ENCODE measurements at regions not wholly inside any gene's neighbourhood (a gene's known extent, or its start where the extent isn't known, plus 50 kb on each side); places are given as distances from the start of the nearest gene placed in this dataset.

DNA sequence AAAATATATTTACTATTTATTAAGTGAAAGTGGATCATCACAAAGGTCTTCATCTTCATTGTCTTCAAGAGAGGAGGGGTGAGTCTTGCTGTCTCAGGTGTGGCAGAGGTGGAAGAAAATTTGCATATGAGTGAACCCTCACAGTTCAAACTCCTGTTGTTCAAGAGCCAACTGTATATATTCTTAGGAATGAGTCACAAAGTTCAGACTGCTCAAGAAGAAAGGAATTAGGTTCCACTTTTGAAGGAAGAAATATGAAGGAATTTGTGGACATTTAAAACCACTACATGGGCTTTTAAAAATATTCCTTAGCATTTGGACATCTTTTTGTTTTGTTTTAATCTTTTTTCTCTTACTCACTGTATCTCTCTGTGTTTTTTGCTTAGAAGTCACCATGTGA, 212.6 kb downstream of the INSIG2 start:
- H3K27ac ChIP-seq: no peak overlapping the region
- no peaks in the 10 kb centered on the region for H3K79me2 ChIP-seq
- H3K4me2 ChIP-seq (ENCODE audit: low read length): no peak overlapping the region
- no peaks in the 10 kb centered on the region for H3K36me3 ChIP-seq (ENCODE audit: control insufficient read depth, insufficient read depth, low read length)
- no peak overlapping the region for H3K4me3 ChIP-seq (ENCODE audit: low read depth, low read length)
- H3K9ac ChIP-seq: no peak overlapping the region
- no peaks in the 10 kb centered on the region for H3K9me3 ChIP-seq (ENCODE audit: control insufficient read depth, low read length)
- H2AFZ ChIP-seq: no peak overlapping the region
- H3K27me3 ChIP-seq (ENCODE audit: control insufficient read depth, insufficient read depth, low read length): no peaks in the 10 kb centered on the region
- no peaks in the 10 kb centered on the region for H3K4me1 ChIP-seq
- TF ChIP-seq, protein P1, sequence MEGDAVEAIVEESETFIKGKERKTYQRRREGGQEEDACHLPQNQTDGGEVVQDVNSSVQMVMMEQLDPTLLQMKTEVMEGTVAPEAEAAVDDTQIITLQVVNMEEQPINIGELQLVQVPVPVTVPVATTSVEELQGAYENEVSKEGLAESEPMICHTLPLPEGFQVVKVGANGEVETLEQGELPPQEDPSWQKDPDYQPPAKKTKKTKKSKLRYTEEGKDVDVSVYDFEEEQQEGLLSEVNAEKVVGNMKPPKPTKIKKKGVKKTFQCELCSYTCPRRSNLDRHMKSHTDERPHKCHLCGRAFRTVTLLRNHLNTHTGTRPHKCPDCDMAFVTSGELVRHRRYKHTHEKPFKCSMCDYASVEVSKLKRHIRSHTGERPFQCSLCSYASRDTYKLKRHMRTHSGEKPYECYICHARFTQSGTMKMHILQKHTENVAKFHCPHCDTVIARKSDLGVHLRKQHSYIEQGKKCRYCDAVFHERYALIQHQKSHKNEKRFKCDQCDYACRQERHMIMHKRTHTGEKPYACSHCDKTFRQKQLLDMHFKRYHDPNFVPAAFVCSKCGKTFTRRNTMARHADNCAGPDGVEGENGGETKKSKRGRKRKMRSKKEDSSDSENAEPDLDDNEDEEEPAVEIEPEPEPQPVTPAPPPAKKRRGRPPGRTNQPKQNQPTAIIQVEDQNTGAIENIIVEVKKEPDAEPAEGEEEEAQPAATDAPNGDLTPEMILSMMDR (IDR thresholded peaks at IDR 0.05): no peak

DNA sequence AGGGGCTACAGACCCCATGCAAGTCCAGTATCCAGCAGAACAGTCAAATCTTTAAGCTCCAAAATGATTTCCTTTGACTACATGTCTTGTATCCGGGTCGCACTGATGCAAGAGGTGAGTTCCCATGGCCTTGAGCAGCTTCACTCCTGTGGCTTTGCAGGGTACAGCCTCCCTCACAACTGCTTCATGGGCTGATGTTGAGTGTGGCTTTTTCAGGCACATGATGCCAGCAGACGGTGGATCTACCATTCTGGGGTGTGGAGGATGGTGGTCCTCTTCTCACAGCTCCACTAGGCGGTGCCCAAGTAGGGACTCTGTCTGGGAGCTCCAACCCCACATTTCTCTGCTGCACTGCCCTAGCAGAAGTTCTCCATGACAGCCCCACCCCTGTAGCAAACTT, 208.4 kb downstream of the INSIG2 start:
- Histone ChIP-seq H3K4me1 (no peaks in the 10 kb centered on the region), H3K27ac (no peak overlapping the region), H3K9ac (no peak overlapping the region), H3K79me2 (no peaks in the 10 kb centered on the region), H3K4me3 (ENCODE audit: low read depth, low read length) (no peak overlapping the region), H3K27me3 (ENCODE audit: control insufficient read depth, insufficient read depth, low read length) (no peaks in the 10 kb centered on the region), H3K4me2 (ENCODE audit: low read length) (no peak overlapping the region), H3K36me3 (ENCODE audit: control insufficient read depth, insufficient read depth, low read length) (no peaks in the 10 kb centered on the region), H3K9me3 (ENCODE audit: control insufficient read depth, low read length) (no peaks in the 10 kb centered on the region), H2AFZ (no peak overlapping the region)
- TF ChIP-seq, protein P1 (IDR thresholded peaks at IDR 0.05): no peak

DNA sequence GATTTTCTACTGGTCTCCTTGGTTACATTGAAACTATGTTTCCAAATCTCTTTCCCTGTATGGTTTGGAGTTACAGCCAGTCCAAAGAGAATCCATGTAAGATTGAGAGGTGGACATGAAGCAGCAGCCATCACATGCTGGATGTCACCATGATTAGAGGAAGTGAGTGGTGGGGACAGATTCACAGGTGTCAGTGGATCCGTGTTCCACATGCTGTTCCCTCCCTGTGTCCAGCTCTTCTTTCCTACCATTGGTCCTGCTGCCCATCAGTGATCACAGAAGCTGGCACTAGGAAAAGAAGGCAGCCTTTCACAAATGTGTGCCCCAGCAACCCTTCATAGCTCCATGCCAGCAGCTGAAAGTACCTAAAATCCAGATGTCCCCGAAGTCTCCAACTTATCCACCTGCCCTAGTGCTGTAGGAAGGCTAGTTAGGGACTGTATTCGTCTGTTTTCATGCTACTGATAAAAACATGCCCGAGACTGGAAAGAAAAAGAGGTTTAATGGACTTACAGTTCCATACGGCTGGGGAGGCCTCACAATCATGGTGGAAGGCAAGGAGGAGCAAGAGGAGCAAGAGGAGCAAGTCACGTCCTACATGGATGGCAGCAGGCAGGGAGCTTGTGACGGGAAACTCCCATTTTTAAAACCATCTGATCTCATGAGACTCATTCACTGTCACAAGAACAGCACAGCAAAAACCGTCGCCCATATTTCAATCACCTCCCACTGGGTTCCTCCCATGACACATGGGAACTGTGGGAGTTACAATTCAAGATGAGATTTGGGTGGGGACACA, 207.5 kb downstream of the INSIG2 start:
- no peak overlapping the region for H2AFZ ChIP-seq
- no peaks in the 10 kb centered on the region for H3K27me3 ChIP-seq (ENCODE audit: control insufficient read depth, insufficient read depth, low read length)
- no peak overlapping the region for H3K9ac ChIP-seq
- H3K4me3 ChIP-seq (ENCODE audit: low read depth, low read length): no peak overlapping the region
- no peaks in the 10 kb centered on the region for H3K36me3 ChIP-seq (ENCODE audit: control insufficient read depth, insufficient read depth, low read length)
- no peaks in the 10 kb centered on the region for H3K79me2 ChIP-seq
- no peaks in the 10 kb centered on the region for H3K4me1 ChIP-seq
- TF ChIP-seq, protein P1 (IDR thresholded peaks at IDR 0.05): no peak
- no peak overlapping the region for H3K4me2 ChIP-seq (ENCODE audit: low read length)
- H3K27ac ChIP-seq: no peak overlapping the region
- H3K9me3 ChIP-seq (ENCODE audit: control insufficient read depth, low read length): no peaks in the 10 kb centered on the region

DNA sequence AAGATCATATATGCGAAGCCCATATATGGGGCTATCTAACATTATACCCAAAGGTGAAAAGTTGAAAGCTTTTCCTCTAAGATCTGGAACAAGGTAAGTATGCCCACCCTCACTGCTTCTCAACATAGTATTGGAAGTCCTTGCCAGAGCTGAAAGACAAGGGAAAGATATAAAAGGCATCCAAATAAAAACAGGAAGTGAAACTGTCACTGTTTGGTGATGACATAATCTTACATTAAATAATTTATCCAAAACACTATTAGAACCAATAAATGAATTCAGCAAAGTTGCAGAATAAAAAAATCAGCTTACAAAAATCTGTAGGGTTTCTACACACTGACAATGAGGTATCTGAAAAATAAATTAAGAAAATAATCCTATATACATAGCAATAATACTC, 205.8 kb downstream of the INSIG2 start:
- H3K4me1 ChIP-seq: no peaks in the 10 kb centered on the region
- no peaks in the 10 kb centered on the region for H3K79me2 ChIP-seq
- TF ChIP-seq, protein P1 (IDR thresholded peaks at IDR 0.05): no peak

DNA sequence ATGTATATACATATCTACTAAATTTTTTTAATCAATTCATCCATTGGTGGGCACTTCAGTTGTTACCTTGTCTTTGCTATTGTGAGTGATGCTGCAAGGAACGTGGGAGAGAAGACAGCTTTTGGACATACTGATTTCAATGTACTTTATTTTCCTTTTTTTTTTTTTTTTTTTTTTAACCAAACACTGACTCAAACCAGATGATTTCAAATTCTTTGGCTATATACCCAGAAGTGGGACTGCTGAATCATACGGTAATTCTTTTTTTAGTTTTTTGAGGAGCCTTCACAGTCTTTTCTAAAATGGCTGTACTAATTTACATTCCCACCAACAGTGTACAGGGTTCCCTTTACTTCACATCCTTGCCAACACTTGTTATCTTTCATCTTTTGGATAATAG, 204.7 kb downstream of the INSIG2 start:
- Histone ChIP-seq H3K27ac (no peak overlapping the region), H3K9me3 (ENCODE audit: control insufficient read depth, low read length) (no peaks in the 10 kb centered on the region), H3K36me3 (ENCODE audit: control insufficient read depth, insufficient read depth, low read length) (no peaks in the 10 kb centered on the region), H3K4me3 (ENCODE audit: low read depth, low read length) (no peak overlapping the region), H3K27me3 (ENCODE audit: control insufficient read depth, insufficient read depth, low read length) (no peaks in the 10 kb centered on the region), H2AFZ (no peak overlapping the region), H3K9ac (no peak overlapping the region), H3K4me2 (ENCODE audit: low read length) (no peak overlapping the region), H3K4me1 (no peaks in the 10 kb centered on the region), H3K79me2 (no peaks in the 10 kb centered on the region)
- TF ChIP-seq, protein P1 (IDR thresholded peaks at IDR 0.05): no peak

More for the DNA sequence above, 205.8 kb downstream of the INSIG2 start:
- no peak overlapping the region for H3K9ac ChIP-seq
- no peaks in the 10 kb centered on the region for H3K9me3 ChIP-seq (ENCODE audit: control insufficient read depth, low read length)
- H2AFZ ChIP-seq: no peak overlapping the region
- no peak overlapping the region for H3K4me3 ChIP-seq (ENCODE audit: low read depth, low read length)
- H3K27ac ChIP-seq: no peak overlapping the region
- no peak overlapping the region for H3K4me2 ChIP-seq (ENCODE audit: low read length)
- H3K36me3 ChIP-seq (ENCODE audit: control insufficient read depth, insufficient read depth, low read length): no peaks in the 10 kb centered on the region
- H3K27me3 ChIP-seq (ENCODE audit: control insufficient read depth, insufficient read depth, low read length): no peaks in the 10 kb centered on the region

Data from parathyroid adenoma (tissue), 2 donors.